Neuronal stem cell (in vitro differentiated cells): ENCODE measurements at regions not wholly inside any gene's neighbourhood (a gene's known extent, or its start where the extent isn't known, plus 50 kb on each side); places are given as distances from the start of the nearest gene placed in this dataset.
"Not testable (repeated sequence)": the region's sequence is repeated elsewhere in the genome, so short reads cannot be mapped to it uniquely, and the experiment has no call there.

ENCODE experiments used
- DNase-seq: peaks from one replicate; pipeline ENCODE4 v3.0.0-alpha.2; 2013; ENCODE audit warnings: low spot score
- H2AFZ ChIP-seq: one replicate; pipeline ENCODE4 v1.6.1; 2013; ENCODE audit warnings: mild to moderate bottlenecking, low read length, inconsistent platforms
- H2AK5ac ChIP-seq: 2 replicates; pipeline ENCODE4 v1.6.1; 2013; ENCODE audit warnings: low read depth, mild to moderate bottlenecking, inconsistent platforms, low read length, moderate library complexity, mixed read lengths
- H2BK120ac ChIP-seq: 2 replicates; pipeline ENCODE4 v1.6.1; 2013; ENCODE audit warnings: low read depth, mild to moderate bottlenecking, inconsistent platforms, low read length, moderate library complexity, mixed read lengths
- H2BK12ac ChIP-seq: one replicate; pipeline ENCODE4 v1.6.1; 2013; ENCODE audit warnings: low read length, inconsistent platforms
- H2BK15ac ChIP-seq: 2 replicates; pipeline ENCODE4 v1.6.1; 2013; ENCODE audit warnings: mild to moderate bottlenecking, low read length, inconsistent platforms, mixed read lengths
- H2BK5ac ChIP-seq: one replicate; pipeline ENCODE4 v1.6.1; 2013; ENCODE audit warnings: inconsistent platforms, mild to moderate bottlenecking, low read length, moderate library complexity
- H3K14ac ChIP-seq: one replicate; pipeline ENCODE4 v1.6.1; 2013; ENCODE audit warnings: low read length, inconsistent platforms
- H3K18ac ChIP-seq: 2 replicates; pipeline ENCODE4 v1.6.1; 2013; ENCODE audit warnings: low read length, inconsistent platforms
- H3K23ac ChIP-seq: 2 replicates; pipeline ENCODE4 v1.6.1; 2013; ENCODE audit warnings: low read depth, mild to moderate bottlenecking, mixed read lengths, low read length, inconsistent platforms; ENCODE audit not compliant: poor library complexity
- H3K27ac ChIP-seq: replicated peaks from 3 replicates; pipeline ENCODE4 v1.5.1; 2013; ENCODE audit warnings: low read length, inconsistent platforms
- H3K27me3 ChIP-seq, 3 experiments: 2 replicates each; pipeline ENCODE4 v1.6.1; 2013; ENCODE audit warnings: low read length in 3 of 3, mild to moderate bottlenecking in 2 of 3, inconsistent platforms in 1 of 3, low read depth in 1 of 3, mixed read lengths in 1 of 3, moderate library complexity in 1 of 3; ENCODE audit not compliant: control insufficient read depth in 3 of 3, insufficient read depth in 3 of 3
- H3K36me3 ChIP-seq, 2 donors: replicated peaks in 1 of 2; 2 replicates each; pipeline ENCODE4 v1.6.1; 2013; ENCODE audit warnings: low read length in 2 of 2; ENCODE audit not compliant: control insufficient read depth in 2 of 2, insufficient read depth in 2 of 2
- H3K4ac ChIP-seq: 2 replicates; pipeline ENCODE4 v1.6.1; 2013; ENCODE audit warnings: inconsistent platforms, mild to moderate bottlenecking, low read length, moderate library complexity
- H3K4me1 ChIP-seq, 2 donors: 1 replicate in 1 of 2; 2 replicates in 1 of 2; pipeline ENCODE4 v1.6.1; 2013; ENCODE audit warnings: low read length in 2 of 2, low read depth in 1 of 2; ENCODE audit not compliant: control insufficient read depth in 2 of 2, insufficient read depth in 1 of 2
- H3K4me2 ChIP-seq: one replicate; pipeline ENCODE4 v1.6.1; 2013; ENCODE audit warnings: mild to moderate bottlenecking, low read length, inconsistent platforms; ENCODE audit not compliant: insufficient read depth, poor library complexity, severe bottlenecking
- H3K4me3 ChIP-seq, 2 donors: 2 replicates each; pipeline ENCODE4 v1.5.1; 2013; ENCODE audit warnings: low read length in 2 of 2, mild to moderate bottlenecking in 2 of 2, inconsistent platforms in 1 of 2, moderate library complexity in 1 of 2
- H3K79me1 ChIP-seq: one replicate; pipeline ENCODE4 v1.6.1; 2013; ENCODE audit warnings: low read depth, mild to moderate bottlenecking, inconsistent platforms, low read length, moderate library complexity
- H3K9ac ChIP-seq: one replicate; pipeline ENCODE4 v1.6.1; 2013; ENCODE audit warnings: mild to moderate bottlenecking, low read depth, low read length, inconsistent platforms; ENCODE audit not compliant: poor library complexity
- H3K9me3 ChIP-seq, 2 donors: replicated peaks in 1 of 2; 2 replicates each; pipeline versions ENCODE3 to v1.6.1; 2013; ENCODE audit warnings: low read length in 2 of 2, mild to moderate bottlenecking in 2 of 2, inconsistent platforms in 1 of 2, low read depth in 1 of 2, mixed read lengths in 1 of 2, moderate library complexity in 1 of 2; ENCODE audit not compliant: control insufficient read depth in 2 of 2, insufficient read depth in 1 of 2
- H4K8ac ChIP-seq: one replicate; pipeline ENCODE4 v1.6.1; 2013; ENCODE audit warnings: low read depth, mild to moderate bottlenecking, inconsistent platforms, low read length, moderate library complexity
- H4K91ac ChIP-seq: one replicate; pipeline ENCODE4 v1.6.1; 2013; ENCODE audit warnings: low read length, low read depth, mild to moderate bottlenecking, inconsistent platforms; ENCODE audit not compliant: poor library complexity
- WGBS, 2 donors: extraction: QIAGEN DNeasy Blood & Tissue Kit; methylation state at CpG; one replicate each; pipeline ENCODE4 v1.1.7; 2013; ENCODE audit warnings: missing lambda C conversion rate in 2 of 2, mixed read lengths in 1 of 2; ENCODE audit not compliant: insufficient read length in 2 of 2, insufficient replicate concordance in 1 of 2; ENCODE audit errors: extremely low coverage in 2 of 2; 5-methylcytosine and 5-hydroxymethylcytosine counted together

- WGBS, 2 donors, result no CpG with 5 or more reads among the region's 1 CpG
- H2BK5ac ChIP-seq, H3K9ac ChIP-seq, H2AK5ac ChIP-seq, H3K27me3 ChIP-seq, H3K9me3 ChIP-seq, H4K91ac ChIP-seq, H3K36me3 ChIP-seq, H4K8ac ChIP-seq, H2AFZ ChIP-seq, H3K79me1 ChIP-seq, H3K14ac ChIP-seq, H2BK12ac ChIP-seq, H3K18ac ChIP-seq, H3K23ac ChIP-seq, H3K4me1 ChIP-seq, H3K4ac ChIP-seq, H3K4me2 ChIP-seq, H3K4me3 ChIP-seq, H3K27ac ChIP-seq, H2BK15ac ChIP-seq, H2BK120ac ChIP-seq, DNase-seq: not testable (repeated sequence)
These were observed 108.3 kb upstream of the RUNX1 start for GRCh38 chr21:35157374-35157773.

- Histone ChIP-seq H3K27me3 (no peaks in the 10 kb centered on the region), H3K4ac (no peak overlapping the region), H2BK12ac (no peak overlapping the region), H3K18ac (no peak overlapping the region), H2BK15ac (no peak overlapping the region), H2BK120ac (no peak overlapping the region), H2BK5ac (no peak overlapping the region), H3K14ac (no peak overlapping the region), H4K91ac (no peak overlapping the region), H2AK5ac (no peak overlapping the region), H3K79me1 (no peaks in the 10 kb centered on the region), H3K4me2 (no peak overlapping the region), H3K9me3 (peaks cover 0 to 4% of the 10 kb centered on the region in 2 donors), H3K9ac (no peak overlapping the region), H4K8ac (no peak overlapping the region), H3K4me1 (no peaks in the 10 kb centered on the region), H3K4me3 (no peak overlapping the region), H3K36me3 (no peaks in the 10 kb centered on the region), H3K23ac (no peak overlapping the region), H2AFZ (no peak overlapping the region), H3K27ac (no peak overlapping the region)
- WGBS, 2 donors, result no CpG with 5 or more reads among the region's 4 CpGs
- DNase-seq, result no peak
These were observed 107.5 kb upstream of the RUNX1 start for GRCh38 chr21:35156293-35157278.

GRCh38 chr21:35154788-35155187, 105.7 kb upstream of the RUNX1 start:
- no peak overlapping the region for H4K8ac ChIP-seq
- no peak overlapping the region for H3K4me3 ChIP-seq
- no peak overlapping the region for H2AFZ ChIP-seq
- no peak overlapping the region for H2BK15ac ChIP-seq
- no peak overlapping the region for H3K23ac ChIP-seq
- H3K79me1 ChIP-seq, result no peaks in the 10 kb centered on the region
- H3K4me2 ChIP-seq, result no peak overlapping the region
- no peaks in the 10 kb centered on the region for H3K4me1 ChIP-seq
- no peak overlapping the region for H3K14ac ChIP-seq
- no peak overlapping the region for H2BK12ac ChIP-seq
- H3K4ac ChIP-seq, result no peak overlapping the region
- H2BK120ac ChIP-seq, result no peak overlapping the region
- H2BK5ac ChIP-seq, result no peak overlapping the region
- peaks cover 0 to 4% of the 10 kb centered on the region in 2 donors for H3K9me3 ChIP-seq
- no peak overlapping the region for H3K18ac ChIP-seq
- no peak overlapping the region for H2AK5ac ChIP-seq
- peaks cover 0 to 2% (median 0%) of the 10 kb centered on the region in 3 experiments for H3K27me3 ChIP-seq
- WGBS, 2 donors, result no CpG with 5 or more reads among the region's 6 CpGs
- H3K36me3 ChIP-seq, result no peaks in the 10 kb centered on the region
- H3K9ac ChIP-seq, result no peak overlapping the region
- no peak overlapping the region for H4K91ac ChIP-seq
- no peak for DNase-seq
- H3K27ac ChIP-seq, result no peak overlapping the region

DNA sequence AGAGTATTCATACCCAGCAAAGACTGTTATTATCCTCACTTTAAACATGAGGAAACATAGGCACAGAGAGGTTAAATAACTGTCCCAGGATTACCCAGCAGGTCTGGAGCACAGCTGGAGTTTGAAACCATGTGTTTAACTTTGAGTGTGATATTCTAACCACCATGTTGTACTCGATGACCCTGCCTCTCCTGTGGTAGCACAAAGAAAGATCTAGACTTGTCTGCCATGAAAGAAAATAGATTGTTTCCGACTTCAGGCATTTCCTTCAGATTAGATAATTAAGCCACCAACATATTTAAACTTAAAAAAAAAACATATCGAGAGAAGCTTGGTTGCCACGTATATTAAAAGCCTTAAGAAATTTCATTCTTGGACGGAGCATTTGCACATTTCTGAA, 104.6 kb upstream of the RUNX1 start:
- no peak overlapping the region for H2BK5ac ChIP-seq
- H2AK5ac ChIP-seq, result no peak overlapping the region
- H2AFZ ChIP-seq, result no peak overlapping the region
- H3K4ac ChIP-seq, result no peak overlapping the region
- H3K4me3 ChIP-seq, result no peak overlapping the region
- no peak overlapping the region for H3K14ac ChIP-seq
- no peak overlapping the region for H4K8ac ChIP-seq
- H2BK120ac ChIP-seq, result no peak overlapping the region
- no peak overlapping the region for H3K27ac ChIP-seq
- peaks cover 0 to 4% of the 10 kb centered on the region in 2 donors for H3K9me3 ChIP-seq
- H3K79me1 ChIP-seq, result no peaks in the 10 kb centered on the region
- H3K9ac ChIP-seq, result no peak overlapping the region
- H3K4me2 ChIP-seq, result no peak overlapping the region
- H3K4me1 ChIP-seq, result no peaks in the 10 kb centered on the region
- no peak overlapping the region for H3K23ac ChIP-seq
- H2BK15ac ChIP-seq, result no peak overlapping the region
- no peak for DNase-seq
- no peak overlapping the region for H3K18ac ChIP-seq
- no CpG with 5 or more reads among the region's 5 CpGs for WGBS, 2 donors
- H3K27me3 ChIP-seq, result peaks cover 0 to 2% (median 0%) of the 10 kb centered on the region in 3 experiments
- H2BK12ac ChIP-seq, result no peak overlapping the region
- H4K91ac ChIP-seq, result no peak overlapping the region
- no peaks in the 10 kb centered on the region for H3K36me3 ChIP-seq
